ENCODE measurements at regions not wholly inside any gene's neighbourhood (a gene's known extent, or its start where the extent isn't known, plus 50 kb on each side); places are given as distances from the start of the nearest gene placed in this dataset.

- H3F3A ChIP-seq (ENCODE audit: insufficient read depth, low read depth): no peaks in the 10 kb centered on the region
- no peaks in the 10 kb centered on the region for H4K20me1 ChIP-seq (ENCODE audit: insufficient read depth)
- no peak for DNase-seq
- intact Hi-C loops (cut with micrococcal nuclease; ENCODE audit: unreplicated experiment): loop anchor here (5.0 kb wide), 1 partner anchor 571 kb away; no protein-coding TSS in a partner anchor
- H3K9me2 ChIP-seq (ENCODE audit: insufficient read depth): 0 out of 2 replicates have a peak, but pooled peaks cover 4% of the 10 kb centered on the region
- no peak for TF ChIP-seq EZH2 (IDR thresholded peaks at IDR 0.05; ENCODE audit: low read depth)
- no peak for TF ChIP-seq CTCF (conservative IDR thresholded peaks at IDR 0.05)
- no peaks in the 10 kb centered on the region for H3K4me1 ChIP-seq (replicated peaks; ENCODE audit: insufficient read depth)
- no peaks in the 10 kb centered on the region for H3K79me2 ChIP-seq (ENCODE audit: low read depth)
- no TSS peak for BruUV-seq (replicated peaks)
- H3K4me2 ChIP-seq: no peak overlapping the region
- H3K27ac ChIP-seq: no peak overlapping the region
- no peaks in the 10 kb centered on the region for H3K27me3 ChIP-seq (ENCODE audit: insufficient read depth, low read depth)
- no peak overlapping the region for H3K4me3 ChIP-seq
- no peaks in the 10 kb centered on the region for H3K9me3 ChIP-seq (ENCODE audit: insufficient read depth, low read depth)
- H3K36me3 ChIP-seq (ENCODE audit: low read depth): no peaks in the 10 kb centered on the region
- ChIA-PET POLR2A (ENCODE audit: unreplicated experiment) (no interaction called here), CTCF (no interaction called here)
- no peak overlapping the region for H2AFZ ChIP-seq
Observed at GRCh38 chr14:53536446-53536845, 383.3 kb upstream of the DDHD1 start.

- Histone ChIP-seq H3K9me2 (ENCODE audit: insufficient read depth) (0 out of 2 replicates have a peak, but pooled peaks cover 4% of the 10 kb centered on the region), H3K9me3 (ENCODE audit: insufficient read depth, low read depth) (no peaks in the 10 kb centered on the region), H4K20me1 (ENCODE audit: insufficient read depth) (no peaks in the 10 kb centered on the region), H3K27me3 (ENCODE audit: insufficient read depth, low read depth) (no peaks in the 10 kb centered on the region), H3F3A (ENCODE audit: insufficient read depth, low read depth) (no peaks in the 10 kb centered on the region), H3K36me3 (ENCODE audit: low read depth) (no peaks in the 10 kb centered on the region), H3K79me2 (ENCODE audit: low read depth) (no peaks in the 10 kb centered on the region), H3K27ac (no peak overlapping the region), H3K4me3 (no peak overlapping the region), H3K4me2 (no peak overlapping the region), H2AFZ (no peak overlapping the region), H3K4me1 (replicated peaks; ENCODE audit: insufficient read depth) (no peaks in the 10 kb centered on the region)
- TF ChIP-seq EZH2 (IDR thresholded peaks at IDR 0.05; ENCODE audit: low read depth): no peak
- BruUV-seq (replicated peaks): no TSS peak
- POLR2A ChIA-PET (ENCODE audit: unreplicated experiment): no interaction called here
- intact Hi-C loops (cut with micrococcal nuclease; ENCODE audit: unreplicated experiment): loop anchor here (5.0 kb wide), 1 partner anchor 572 kb away; no protein-coding TSS in a partner anchor
- no peak for DNase-seq
- CTCF ChIA-PET: no interaction called here
Observed at GRCh38 chr14:53534841-53535240, 381.7 kb upstream of the DDHD1 start.

GRCh38 chr14:53533384-53533970, 380.4 kb upstream of the DDHD1 start:
- POLR2A ChIA-PET (ENCODE audit: unreplicated experiment): interaction anchor here (0.7 kb wide), 1 partner anchor 833 kb away, joined by 4 read pairs; no protein-coding TSS in a partner anchor
- Histone ChIP-seq H3K9me3 (ENCODE audit: insufficient read depth, low read depth) (no peaks in the 10 kb centered on the region), H3K4me2 (no peak overlapping the region), H4K20me1 (ENCODE audit: insufficient read depth) (no peaks in the 10 kb centered on the region), H3K27me3 (ENCODE audit: insufficient read depth, low read depth) (no peaks in the 10 kb centered on the region), H3F3A (ENCODE audit: insufficient read depth, low read depth) (no peaks in the 10 kb centered on the region), H3K4me3 (no peak overlapping the region), H3K79me2 (ENCODE audit: low read depth) (no peaks in the 10 kb centered on the region), H3K27ac (no peak overlapping the region), H3K4me1 (replicated peaks; ENCODE audit: insufficient read depth) (no peaks in the 10 kb centered on the region), H3K9me2 (ENCODE audit: insufficient read depth) (0 out of 2 replicates have a peak, but pooled peaks cover 4% of the 10 kb centered on the region), H2AFZ (no peak overlapping the region), H3K36me3 (ENCODE audit: low read depth) (no peaks in the 10 kb centered on the region)
- TF ChIP-seq EZH2 (IDR thresholded peaks at IDR 0.05; ENCODE audit: low read depth) (no peak), CTCF (conservative IDR thresholded peaks at IDR 0.05) (no peak)
- intact Hi-C loops (cut with micrococcal nuclease; ENCODE audit: unreplicated experiment): no loop called here
- CTCF ChIA-PET: no interaction called here
- DNase-seq: no peak
- no TSS peak for BruUV-seq (replicated peaks)

GRCh38 chr14:53532853-53533252, 379.7 kb upstream of the DDHD1 start:
- intact Hi-C loops (cut with micrococcal nuclease; ENCODE audit: unreplicated experiment): no loop called here
- H3K9me2 ChIP-seq (ENCODE audit: insufficient read depth): 0 out of 2 replicates have a peak, but pooled peaks cover 4% of the 10 kb centered on the region
- H3F3A ChIP-seq (ENCODE audit: insufficient read depth, low read depth): no peaks in the 10 kb centered on the region
- H2AFZ ChIP-seq: no peak overlapping the region
- H3K4me2 ChIP-seq: no peak overlapping the region
- H3K27ac ChIP-seq: no peak overlapping the region
- H4K20me1 ChIP-seq (ENCODE audit: insufficient read depth): no peaks in the 10 kb centered on the region
- no peaks in the 10 kb centered on the region for H3K36me3 ChIP-seq (ENCODE audit: low read depth)
- POLR2A ChIA-PET (ENCODE audit: unreplicated experiment): no interaction called here
- no peak overlapping the region for H3K4me3 ChIP-seq
- TF ChIP-seq EZH2 (IDR thresholded peaks at IDR 0.05; ENCODE audit: low read depth) (no peak), CTCF (conservative IDR thresholded peaks at IDR 0.05) (no peak)
- no peak for DNase-seq
- no peaks in the 10 kb centered on the region for H3K27me3 ChIP-seq (ENCODE audit: insufficient read depth, low read depth)
- no peaks in the 10 kb centered on the region for H3K9me3 ChIP-seq (ENCODE audit: insufficient read depth, low read depth)
- H3K79me2 ChIP-seq (ENCODE audit: low read depth): no peaks in the 10 kb centered on the region
- H3K4me1 ChIP-seq (replicated peaks; ENCODE audit: insufficient read depth): no peaks in the 10 kb centered on the region
- no TSS peak for BruUV-seq (replicated peaks)
- CTCF ChIA-PET: no interaction called here
